Loucy (cell line): ENCODE measurements at regions not wholly inside any gene's neighbourhood (a gene's known extent, or its start where the extent isn't known, plus 50 kb on each side); places are given as distances from the start of the nearest gene placed in this dataset.

Experiments used
- CTCF ChIP-seq: fragments of 200-600 bp; sonication (generic); conservative IDR thresholded peaks from 2 replicates; pipeline ENCODE4 v1.5.1; 2014; ENCODE audit warnings: mild to moderate bottlenecking, antibody characterized with exemption, low read length
- EZH2phosphoT487 ChIP-seq: fragments of 200-600 bp; IDR thresholded peaks from 2 replicates; pipeline ENCODE4 v1.6.1; 2018; ENCODE audit warnings: antibody characterized with exemption, mild to moderate bottlenecking, moderate library complexity, borderline replicate concordance

GRCh38 chr6:140370441-140370840 is 996.0 kb upstream of the CITED2 start:
- no peak for TF ChIP-seq CTCF
- TF ChIP-seq EZH2phosphoT487: no peak
